SIG-M5 treated with dmso at 0.1 percent for 504 hours (cell line): ENCODE measurements at regions not wholly inside any gene's neighbourhood (a gene's known extent, or its start where the extent isn't known, plus 50 kb on each side); places are given as distances from the start of the nearest gene placed in this dataset.
"Not testable (repeated sequence)": the region's sequence is repeated elsewhere in the genome, so short reads cannot be mapped to it uniquely, and the experiment has no call there.

Experiments
- DNase-seq: peaks from one replicate; lab custom pipeline; 2025; ENCODE audit not compliant: unreplicated experiment; lab: John Stamatoyannopoulos, UW

DNA sequence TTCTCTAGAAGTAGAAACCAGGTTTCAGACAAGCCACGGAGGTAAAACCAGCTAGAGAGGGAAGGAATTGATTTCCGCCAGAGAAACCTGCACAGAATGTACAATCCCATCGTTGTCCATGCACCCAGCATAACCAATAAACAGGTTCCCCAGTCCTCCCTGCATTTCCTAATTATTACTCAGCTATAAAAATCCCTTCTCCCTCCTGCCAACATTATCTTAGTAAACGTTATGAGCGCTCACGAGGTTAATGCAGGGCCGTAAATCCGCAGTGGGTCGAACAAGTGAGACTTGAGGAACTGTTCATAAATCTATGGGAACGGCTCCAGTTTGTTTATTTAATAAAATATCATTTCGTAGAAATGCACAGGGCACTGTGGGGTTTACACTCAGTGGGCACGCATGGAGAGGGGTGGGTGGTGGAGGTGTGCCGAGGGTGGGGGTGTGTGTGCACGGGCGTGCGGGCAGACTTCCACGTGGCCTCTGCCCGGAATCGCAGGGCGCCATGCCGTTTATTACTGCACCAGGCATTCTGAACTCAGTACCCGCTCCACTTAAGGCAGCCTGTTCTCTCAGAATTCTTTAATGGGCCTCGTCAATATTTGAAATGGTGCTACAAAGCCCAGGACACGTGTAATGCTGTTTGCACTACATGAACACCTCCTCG lies 257.3 kb downstream of the MIAT start:
- DNase-seq: no peak

DNA sequence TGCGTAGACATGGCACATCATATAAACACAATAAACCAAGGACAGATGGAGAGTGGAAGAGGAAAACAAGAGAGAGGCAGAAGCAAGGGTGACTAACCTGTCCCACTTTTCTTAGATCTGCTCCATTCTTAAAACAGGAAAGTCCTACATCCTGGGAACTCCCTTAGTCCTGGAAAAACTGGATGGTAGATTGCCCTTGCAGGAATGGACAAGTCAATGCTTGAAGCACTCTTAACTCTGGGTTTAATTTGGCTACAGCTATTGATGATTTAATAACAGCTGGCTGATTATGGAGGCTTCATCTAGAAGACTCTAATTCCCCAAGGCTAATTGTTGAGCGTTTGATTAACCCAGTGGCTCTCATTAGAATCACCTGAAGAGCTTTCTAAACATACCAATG lies 258.8 kb downstream of the MIAT start:
- DNase-seq: no peak

GRCh38 chr22:26918226-26918625 lies 260.8 kb downstream of the MIAT start:
- DNase-seq: no peak

DNA sequence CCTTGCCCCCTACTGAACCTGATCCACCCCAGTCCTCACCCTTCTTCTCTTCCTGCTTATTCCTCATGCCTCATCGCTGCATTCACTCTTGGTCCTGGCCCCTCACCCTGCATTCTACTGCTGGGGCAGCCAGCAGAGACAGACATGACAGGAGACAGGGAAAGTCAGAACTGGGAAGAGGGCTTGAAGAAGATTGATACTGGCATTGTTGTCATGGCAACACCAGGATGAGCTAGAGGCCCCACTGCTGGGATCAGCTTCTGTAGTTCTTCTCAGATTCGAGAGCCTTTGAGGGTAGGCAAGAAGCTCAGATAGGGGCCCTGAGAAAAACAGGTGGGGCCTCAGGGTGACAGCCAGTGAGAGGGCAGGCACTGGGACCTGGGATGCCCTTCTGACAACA lies 264.3 kb downstream of the MIAT start:
- no peak for DNase-seq

DNA sequence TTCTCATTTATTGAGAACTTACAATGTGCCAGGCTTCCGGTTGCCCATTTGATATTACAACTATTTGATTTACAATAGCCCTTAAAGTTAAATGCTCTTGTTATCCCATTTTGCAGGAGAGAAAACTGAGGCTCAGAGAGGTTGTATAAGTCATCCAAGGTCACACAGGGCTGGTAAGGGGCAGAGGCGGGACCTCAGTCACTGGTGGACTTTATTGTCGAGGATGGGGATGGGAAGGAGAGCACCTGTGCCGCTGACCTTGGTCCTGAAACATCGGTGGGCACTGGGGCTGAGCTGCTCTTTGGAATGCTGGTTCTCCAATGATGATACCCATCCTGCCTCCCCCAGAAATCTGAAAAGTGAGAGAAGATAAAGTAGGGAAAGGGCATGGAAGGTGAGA lies 265.4 kb downstream of the MIAT start:
- no peak for DNase-seq

GRCh38 chr22:26923531-26923930 lies 266.1 kb downstream of the MIAT start:
- no peak for DNase-seq

DNA sequence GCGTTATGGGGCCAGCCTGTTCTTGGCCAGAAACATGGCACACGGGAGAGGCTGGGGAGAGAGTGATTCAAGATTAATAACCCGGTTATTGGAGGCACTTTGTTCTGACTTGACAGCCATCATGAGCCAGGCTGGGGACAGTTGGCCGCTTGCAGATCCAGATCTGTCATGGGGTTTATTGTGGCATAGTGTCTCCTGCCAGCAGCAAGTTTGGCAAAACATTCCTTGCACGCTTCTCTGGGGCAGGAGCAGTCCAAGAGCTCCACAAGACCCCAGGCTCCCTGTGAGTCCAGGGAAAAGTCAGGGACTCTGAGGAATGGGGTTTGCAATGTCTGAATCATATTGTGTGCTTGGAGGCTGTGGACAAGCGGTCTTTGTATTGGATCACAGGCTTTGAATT lies 270.4 kb downstream of the MIAT start:
- no peak for DNase-seq

- DNase-seq: no peak
Observed at GRCh38 chr22:26931471-26931870, 274.1 kb downstream of the MIAT start.

GRCh38 chr22:26933105-26933590 lies 275.8 kb downstream of the MIAT start:
- no peak for DNase-seq

- DNase-seq: no peak
Observed at GRCh38 chr22:26937213-26937612, 279.8 kb downstream of the MIAT start.

- DNase-seq: no peak
Observed at GRCh38 chr22:26939466-26939865, 282.1 kb downstream of the MIAT start.

DNA sequence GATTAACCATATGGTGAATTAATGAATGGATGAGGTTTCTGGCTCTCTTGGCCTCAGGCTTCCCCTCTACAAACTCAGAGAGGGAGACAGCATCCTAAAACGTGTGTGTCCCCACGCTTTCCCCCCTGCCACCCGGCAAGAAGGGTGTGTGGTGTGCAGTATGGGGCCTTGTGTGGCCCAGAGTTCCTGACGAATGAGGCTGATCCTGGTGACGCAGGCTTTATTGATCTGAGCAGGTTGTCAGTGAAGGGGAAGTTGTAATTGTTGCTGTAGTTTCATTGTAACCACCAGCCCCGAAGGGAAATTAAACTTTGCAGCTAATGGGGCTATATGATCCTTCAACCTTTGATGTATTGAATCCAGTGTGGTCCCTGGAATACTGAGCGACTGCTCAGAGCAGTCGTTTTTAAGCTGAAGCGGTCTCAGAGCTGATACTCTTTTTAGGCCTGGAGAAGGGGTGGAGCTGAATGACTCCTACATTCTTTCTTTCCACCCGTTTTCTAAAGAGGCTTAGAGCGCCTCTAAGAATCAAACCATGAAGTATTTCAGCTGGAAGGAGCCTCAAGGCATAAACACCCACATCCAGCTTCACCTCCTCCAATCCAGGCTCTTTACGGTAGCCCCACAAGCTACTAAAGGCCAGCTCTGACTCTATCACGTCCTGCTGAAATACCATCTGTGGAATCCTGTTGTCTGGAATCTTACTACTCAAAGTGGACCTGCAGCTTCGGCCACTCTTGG lies 284.7 kb downstream of the MIAT start:
- no peak for DNase-seq

- no peak for DNase-seq
Observed at GRCh38 chr22:26942637-26942957, 285.2 kb downstream of the MIAT start.

DNA sequence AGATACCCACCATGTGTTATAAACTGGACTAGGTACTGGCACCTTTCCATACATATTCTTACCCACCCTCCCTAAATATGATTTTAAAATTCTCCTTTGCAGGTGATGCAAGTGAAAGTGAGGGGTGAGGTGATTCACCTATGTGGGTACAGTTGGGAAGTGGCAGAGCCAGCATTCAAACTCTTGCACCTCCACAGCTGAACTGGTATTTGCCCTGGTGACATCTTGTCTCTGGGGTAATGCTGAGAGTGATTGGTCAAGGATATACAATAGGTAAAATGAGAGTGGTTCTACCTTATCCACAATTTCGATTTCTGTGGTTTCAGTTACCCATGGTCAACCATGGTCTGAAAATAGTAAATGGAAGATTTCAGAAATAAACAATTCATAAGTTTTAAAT lies 288.2 kb downstream of the MIAT start:
- no peak for DNase-seq

GRCh38 chr22:26949193-26949592 lies 291.8 kb downstream of the MIAT start:
- no peak for DNase-seq

DNA sequence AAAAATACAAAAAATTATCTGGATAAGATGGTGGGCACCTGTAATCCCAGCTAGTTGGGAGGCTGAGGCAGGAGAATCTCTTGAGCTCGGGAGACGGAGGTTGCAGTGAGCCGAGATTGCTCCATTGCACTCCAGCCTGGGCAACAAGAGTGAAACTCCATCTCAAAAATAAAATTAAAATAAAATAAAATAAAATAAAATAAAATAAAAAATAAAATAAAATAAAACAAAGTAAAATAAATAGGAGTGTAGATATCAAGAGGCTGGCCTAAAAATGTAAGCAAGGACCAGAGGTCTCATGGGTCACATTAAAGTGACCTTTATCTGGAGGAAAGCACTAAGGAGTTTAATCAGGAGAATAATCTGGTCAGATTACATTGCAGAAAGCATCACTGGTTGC lies 293.8 kb downstream of the MIAT start:
- not testable (repeated sequence) for DNase-seq

DNA sequence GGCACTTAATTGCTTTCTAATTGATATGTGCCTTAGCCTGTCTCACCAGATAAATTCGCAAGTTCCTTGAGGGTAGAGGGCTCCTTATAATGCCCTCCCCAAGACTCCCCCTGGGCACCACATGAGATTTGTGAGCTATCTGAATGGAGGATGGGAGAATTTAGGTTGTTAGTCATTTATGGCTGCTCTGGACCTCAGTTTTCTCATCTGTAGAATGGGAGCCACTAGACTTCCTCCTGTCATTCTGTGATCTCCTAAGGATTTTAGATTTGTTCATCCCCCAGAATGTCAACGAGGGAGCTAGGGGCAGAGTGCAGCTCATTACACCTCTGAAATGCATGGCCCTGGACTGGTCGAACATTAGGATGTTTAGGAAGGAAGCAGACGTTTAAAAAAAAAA lies 294.6 kb downstream of the MIAT start:
- no peak for DNase-seq

DNA sequence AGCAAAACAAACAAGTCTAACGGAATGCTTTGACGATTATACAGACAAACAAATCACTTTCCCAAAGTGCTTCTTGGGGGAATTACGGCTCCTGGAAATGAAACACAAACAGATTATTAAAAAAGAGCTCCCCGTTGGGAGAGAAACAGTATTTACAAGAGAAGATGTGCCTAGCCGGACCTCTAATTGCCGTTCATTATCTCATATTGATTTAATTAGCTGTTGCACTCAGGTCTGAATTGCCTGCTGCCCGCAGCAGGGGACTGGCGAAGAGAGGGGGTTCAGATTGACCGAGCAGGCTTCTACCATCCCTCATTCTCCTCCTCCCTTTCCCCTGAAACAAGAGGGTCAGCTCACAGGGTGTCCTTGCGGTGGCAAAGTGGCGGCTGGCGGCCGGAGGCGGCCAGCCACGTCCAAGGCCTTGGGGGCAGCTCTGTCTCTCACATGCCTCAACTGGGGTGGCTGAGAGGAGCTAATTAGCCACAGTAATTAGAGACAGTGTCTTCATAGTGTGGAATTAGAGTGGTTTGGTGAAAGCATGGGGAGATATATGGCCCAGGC lies 295.1 kb downstream of the MIAT start:
- no peak for DNase-seq

GRCh38 chr22:26953012-26953883 lies 295.9 kb downstream of the MIAT start:
- DNase-seq: no peak

GRCh38 chr22:26956371-26956770 lies 299.0 kb downstream of the MIAT start:
- no peak for DNase-seq

DNA sequence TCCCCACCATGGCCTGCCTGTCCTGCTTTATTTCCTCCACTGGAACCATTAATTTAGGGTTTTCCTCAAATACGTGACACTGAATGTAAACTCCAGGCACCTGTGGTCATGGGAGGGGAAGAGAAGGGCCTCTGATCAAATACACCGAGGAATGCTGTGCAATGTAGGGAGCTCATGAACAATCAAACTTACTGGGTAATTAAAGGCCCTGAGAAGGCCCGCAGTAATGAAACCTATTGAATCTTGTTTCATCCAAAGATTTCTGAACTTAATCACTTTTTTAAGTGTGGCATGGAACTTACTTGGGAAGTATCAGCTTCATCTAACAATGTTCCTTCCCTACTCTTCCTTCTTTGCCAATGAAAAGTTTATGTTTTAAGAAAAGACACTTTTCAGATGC lies 299.8 kb downstream of the MIAT start:
- no peak for DNase-seq

- DNase-seq: no peak
Observed at GRCh38 chr22:26957897-26958296, 300.5 kb downstream of the MIAT start.
